Loucy (cell line): ENCODE measurements at regions not wholly inside any gene's neighbourhood (a gene's known extent, or its start where the extent isn't known, plus 50 kb on each side); places are given as distances from the start of the nearest gene placed in this dataset.

Source experiments
- EZH2phosphoT487 ChIP-seq: fragments of 200-600 bp; IDR thresholded peaks from 2 replicates; pipeline ENCODE4 v1.6.1; 2018; ENCODE audit warnings: antibody characterized with exemption, mild to moderate bottlenecking, moderate library complexity, borderline replicate concordance
- TF ChIP-seq, protein P1 (sequence below): fragments of 200-600 bp; sonication (generic); conservative IDR thresholded peaks from 2 replicates; pipeline ENCODE4 v1.5.1; 2014; ENCODE audit warnings: mild to moderate bottlenecking, antibody characterized with exemption, low read length

DNA sequence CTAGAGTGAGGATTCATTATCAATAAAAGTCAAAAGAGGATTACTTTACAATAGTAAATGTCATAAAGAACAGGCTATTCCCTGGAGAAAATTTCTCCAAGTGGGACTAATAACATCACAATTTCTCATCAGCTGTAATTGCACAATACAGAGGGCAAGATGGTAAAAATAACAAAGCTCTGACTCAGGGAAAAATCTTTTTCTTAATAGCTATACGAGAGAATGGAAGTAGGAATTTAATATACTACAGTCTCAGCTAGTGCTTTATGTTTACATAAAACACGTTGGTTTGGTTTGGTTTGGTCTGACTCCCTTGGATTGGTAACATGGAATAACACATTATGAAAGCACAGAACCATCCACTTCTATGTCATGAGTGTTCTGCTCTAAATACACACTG is 397.6 kb downstream of the LRRIQ3 start:
- TF ChIP-seq, protein P1, sequence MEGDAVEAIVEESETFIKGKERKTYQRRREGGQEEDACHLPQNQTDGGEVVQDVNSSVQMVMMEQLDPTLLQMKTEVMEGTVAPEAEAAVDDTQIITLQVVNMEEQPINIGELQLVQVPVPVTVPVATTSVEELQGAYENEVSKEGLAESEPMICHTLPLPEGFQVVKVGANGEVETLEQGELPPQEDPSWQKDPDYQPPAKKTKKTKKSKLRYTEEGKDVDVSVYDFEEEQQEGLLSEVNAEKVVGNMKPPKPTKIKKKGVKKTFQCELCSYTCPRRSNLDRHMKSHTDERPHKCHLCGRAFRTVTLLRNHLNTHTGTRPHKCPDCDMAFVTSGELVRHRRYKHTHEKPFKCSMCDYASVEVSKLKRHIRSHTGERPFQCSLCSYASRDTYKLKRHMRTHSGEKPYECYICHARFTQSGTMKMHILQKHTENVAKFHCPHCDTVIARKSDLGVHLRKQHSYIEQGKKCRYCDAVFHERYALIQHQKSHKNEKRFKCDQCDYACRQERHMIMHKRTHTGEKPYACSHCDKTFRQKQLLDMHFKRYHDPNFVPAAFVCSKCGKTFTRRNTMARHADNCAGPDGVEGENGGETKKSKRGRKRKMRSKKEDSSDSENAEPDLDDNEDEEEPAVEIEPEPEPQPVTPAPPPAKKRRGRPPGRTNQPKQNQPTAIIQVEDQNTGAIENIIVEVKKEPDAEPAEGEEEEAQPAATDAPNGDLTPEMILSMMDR, result no peak
- no peak for TF ChIP-seq EZH2phosphoT487
